ENCODE measurements at regions not wholly inside any gene's neighbourhood (a gene's known extent, or its start where the extent isn't known, plus 50 kb on each side); places are given as distances from the start of the nearest gene placed in this dataset.

GRCh38 chr5:142433526-142434321 lies 108.9 kb upstream of the SPRY4 start:
- H3K27ac ChIP-seq (ENCODE audit: control insufficient read depth, insufficient read depth): no peak overlapping the region
- no peaks in the 10 kb centered on the region for H3K9me3 ChIP-seq (replicated peaks; ENCODE audit: control insufficient read depth, insufficient read depth, low read length)
- H3K36me3 ChIP-seq (ENCODE audit: control insufficient read depth in 2 of 2, insufficient read depth in 2 of 2, low read length in 1 of 2): no peaks in the 10 kb centered on the region
- no peak overlapping the region for H2AFZ ChIP-seq (ENCODE audit: control insufficient read depth, low read depth, low read length)
- no peaks in the 10 kb centered on the region for H3K27me3 ChIP-seq (replicated peaks in 1 of 2; ENCODE audit: control insufficient read depth in 2 of 2, insufficient read depth in 2 of 2, low read length in 1 of 2)
- TF ChIP-seq MEF2A (IDR thresholded peaks at IDR 0.05; ENCODE audit: insufficient read depth, low read depth, low read length) (no peak), TCF7 (IDR thresholded peaks at IDR 0.05; ENCODE audit: borderline replicate concordance) (no peak), EED (IDR thresholded peaks at IDR 0.05; ENCODE audit: low read depth) (no peak), SREBF2 (IDR thresholded peaks at IDR 0.05; ENCODE audit: low read length) (no peak), MTA3 (IDR thresholded peaks at IDR 0.05; ENCODE audit: borderline replicate concordance, low read length) (no peak), FOXM1 (IDR thresholded peaks at IDR 0.05; ENCODE audit: low read depth, low read length) (no peak), CTCF (IDR thresholded peaks at IDR 0.05 in 2 of 3, conservative IDR thresholded peaks at IDR 0.05 in 1 of 3; ENCODE audit: control insufficient read depth in 2 of 3, extremely low read depth in 1 of 3, insufficient read depth in 1 of 3, low read depth in 3 of 3, low read length in 3 of 3) (no peak)
- RAD21 ChIA-PET (ENCODE audit: unreplicated experiment): no interaction called here
- intact Hi-C loops (cut with micrococcal nuclease; ENCODE audit: unreplicated experiment): no loop called here
- POLR2A ChIA-PET: no interaction called here
- no peak for DNase-seq (ENCODE audit: low read depth, low spot score)
- in situ Hi-C loops (cut with MboI): no loop called here
- CTCF ChIA-PET: interaction anchor here (0.9 kb wide), 1 partner anchor 107 kb away, joined by 3 read pairs; no protein-coding TSS in a partner anchor
- H3K79me2 ChIP-seq (ENCODE audit: control insufficient read depth, insufficient read depth, low read length): no peaks in the 10 kb centered on the region
- no peak overlapping the region for H3K9ac ChIP-seq (ENCODE audit: control insufficient read depth, insufficient read depth, low read length)
- H3K4me3 ChIP-seq: no peak overlapping the region
- no peak for ATAC-seq
- SMC1A ChIA-PET (ENCODE audit: uncharacterized antibody, unreplicated experiment): interaction anchor here (1.6 kb wide), 1 partner anchor 13 kb away, joined by 6 read pairs; no protein-coding TSS in a partner anchor
- H4K20me1 ChIP-seq (ENCODE audit: control insufficient read depth, insufficient read depth): no peaks in the 10 kb centered on the region
- FAIRE-seq: no peak
- BruUV-seq (replicated peaks): no TSS peak
- H3K4me2 ChIP-seq (ENCODE audit: control insufficient read depth, insufficient read depth): no peak overlapping the region
- WGBS (ENCODE audit: insufficient coverage, insufficient replicate concordance, low lambda C conversion rate, missing lambda C conversion rate): 31% methylated on average over 8 of the region's 8 CpGs
- H3K4me1 ChIP-seq (ENCODE audit: control insufficient read depth, insufficient read depth, low read length): no peaks in the 10 kb centered on the region

All from GM12878 (cell line).